ENCODE measurements at regions not wholly inside any gene's neighbourhood (a gene's known extent, or its start where the extent isn't known, plus 50 kb on each side); places are given as distances from the start of the nearest gene placed in this dataset.
"Not testable (repeated sequence)": the region's sequence is repeated elsewhere in the genome, so short reads cannot be mapped to it uniquely, and the experiment has no call there.

DNA sequence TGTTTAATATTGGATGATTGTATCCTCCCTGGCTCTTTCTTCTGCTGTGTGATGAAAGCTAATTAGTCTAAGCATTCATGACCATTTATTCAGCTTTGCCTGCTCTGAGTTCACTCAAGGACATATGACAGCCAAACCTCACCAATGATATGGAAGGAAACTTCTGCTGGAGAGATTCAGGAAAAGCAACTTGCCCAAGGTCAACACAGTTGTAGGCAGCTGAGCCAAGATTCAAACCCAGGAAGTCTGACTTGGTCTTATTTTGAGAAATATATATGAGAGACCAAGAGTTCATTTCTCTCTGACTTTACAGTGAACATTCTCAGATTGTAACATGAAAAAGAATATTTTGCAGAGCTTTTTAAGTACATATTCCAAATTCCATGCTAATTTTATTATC is 1588.5 kb upstream of the PIK3C3 start:
- DNase-seq (ENCODE audit: low spot score), result no peak

DNA sequence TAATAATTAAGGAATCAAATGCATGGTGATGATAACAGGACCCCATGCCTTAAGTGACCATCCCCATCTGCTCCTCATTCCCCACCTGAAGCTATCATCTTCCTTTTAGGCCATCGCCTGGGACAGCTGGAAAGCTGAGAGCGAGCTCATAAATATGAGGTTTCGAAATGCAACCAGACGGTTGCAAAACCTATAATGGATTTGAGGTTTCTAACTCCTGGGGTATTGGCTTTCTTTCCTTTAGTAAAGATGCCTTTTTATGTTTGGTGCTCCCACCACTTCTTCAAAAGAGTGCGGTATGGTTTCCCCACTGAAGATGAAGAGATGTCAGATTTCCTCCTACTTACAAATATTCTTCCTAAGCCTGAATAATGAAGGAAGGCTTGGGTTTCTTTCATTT is 1589.5 kb upstream of the PIK3C3 start:
- no peak for DNase-seq (ENCODE audit: low spot score)

DNA sequence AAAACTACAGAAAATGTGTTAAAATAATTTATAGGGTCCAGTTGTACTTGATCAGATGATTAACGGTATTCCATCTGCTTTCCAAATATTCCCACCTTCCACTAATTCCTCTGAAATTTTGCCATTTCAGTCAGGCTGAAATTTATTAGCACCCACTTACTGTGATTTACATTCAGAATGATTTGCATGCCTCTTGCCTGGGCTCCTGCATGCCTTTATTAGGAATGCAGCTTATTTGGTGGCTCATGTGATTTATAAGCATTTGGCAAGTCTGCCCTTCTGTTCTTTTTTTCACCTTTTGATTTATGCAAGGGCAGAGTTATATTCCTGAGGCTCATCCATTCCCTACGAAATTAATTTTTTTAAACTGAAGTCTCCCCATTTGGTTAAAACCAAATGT is 1594.5 kb upstream of the PIK3C3 start:
- no peak for DNase-seq (ENCODE audit: low spot score)

DNA sequence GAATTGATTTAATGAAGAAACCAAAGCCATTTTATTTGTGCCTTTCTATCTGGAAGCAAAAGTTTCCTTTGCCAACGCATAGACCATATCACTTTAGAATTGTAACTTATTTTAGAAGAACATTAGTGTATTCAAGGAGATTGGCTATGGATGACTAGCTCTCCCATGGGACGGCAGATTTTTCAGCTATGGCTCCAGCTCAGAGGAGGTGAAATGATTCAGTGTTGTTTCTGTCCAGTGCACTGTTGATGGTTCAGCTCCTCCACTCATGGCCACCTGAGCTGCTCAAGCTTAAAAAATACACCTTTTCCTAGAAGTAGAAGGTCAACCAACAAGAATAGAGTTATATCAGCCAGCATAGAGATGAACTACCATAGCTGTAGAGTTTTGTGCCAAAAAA is 1597.5 kb upstream of the PIK3C3 start:
- no peak for DNase-seq (ENCODE audit: low spot score)

DNA sequence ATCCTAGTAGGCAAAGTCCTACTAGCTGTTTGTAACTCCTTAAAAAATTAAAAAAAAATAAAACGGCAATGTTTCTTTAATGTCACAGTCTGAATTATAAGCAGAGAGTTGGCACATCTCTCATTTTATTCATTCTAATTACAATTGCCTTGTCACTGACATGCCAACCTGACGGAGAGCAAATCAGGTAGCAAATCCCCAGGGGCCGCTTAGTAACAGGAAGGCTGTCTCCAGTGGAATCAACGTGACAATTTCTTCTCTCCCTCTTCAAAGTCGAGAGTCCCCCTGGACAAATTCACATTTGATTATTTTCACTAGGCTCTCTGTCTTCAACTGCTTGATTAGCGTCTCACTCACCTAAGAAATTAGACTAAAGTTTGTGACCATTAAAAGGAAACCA is 1598.9 kb upstream of the PIK3C3 start:
- DNase-seq (ENCODE audit: low spot score), result no peak

DNA sequence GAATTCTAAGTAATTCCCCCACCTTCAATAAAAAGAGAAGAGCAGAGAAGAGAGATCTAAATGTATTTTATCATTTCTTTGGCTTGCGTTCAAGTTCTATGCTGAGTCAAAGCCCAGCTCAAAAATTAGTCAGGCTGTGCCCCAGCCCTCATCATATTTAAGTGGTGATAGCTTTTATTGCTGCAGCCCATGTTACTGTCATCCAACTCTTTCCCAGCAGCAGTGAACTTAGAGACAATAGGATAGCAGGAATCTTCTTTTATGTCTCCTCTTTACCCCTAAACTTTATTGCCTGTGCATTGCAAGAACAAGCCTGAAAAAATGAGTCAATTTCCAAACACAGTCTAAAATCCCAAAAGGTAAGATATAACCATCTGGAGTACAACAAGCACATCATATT is 1599.3 kb upstream of the PIK3C3 start:
- DNase-seq (ENCODE audit: low spot score), result no peak

DNA sequence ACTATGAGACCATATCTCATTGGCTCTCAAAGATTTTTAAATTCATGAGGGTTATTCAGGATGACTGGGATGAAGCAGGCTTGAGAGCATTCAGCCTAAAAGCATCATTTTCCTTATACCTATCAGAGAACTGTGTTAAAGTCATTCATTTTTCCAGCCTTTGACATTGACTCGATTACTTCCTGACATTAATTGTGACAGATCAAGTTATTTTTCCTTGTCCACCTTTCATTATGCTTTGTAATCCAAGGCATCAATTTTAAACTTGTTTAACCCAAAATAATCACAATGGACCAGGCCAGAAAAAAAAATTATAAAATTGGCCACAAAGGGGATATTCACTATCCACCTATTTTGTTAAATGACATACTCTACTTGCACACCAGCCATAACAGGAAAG is 1606.8 kb upstream of the PIK3C3 start:
- no peak for DNase-seq (ENCODE audit: low spot score)

DNA sequence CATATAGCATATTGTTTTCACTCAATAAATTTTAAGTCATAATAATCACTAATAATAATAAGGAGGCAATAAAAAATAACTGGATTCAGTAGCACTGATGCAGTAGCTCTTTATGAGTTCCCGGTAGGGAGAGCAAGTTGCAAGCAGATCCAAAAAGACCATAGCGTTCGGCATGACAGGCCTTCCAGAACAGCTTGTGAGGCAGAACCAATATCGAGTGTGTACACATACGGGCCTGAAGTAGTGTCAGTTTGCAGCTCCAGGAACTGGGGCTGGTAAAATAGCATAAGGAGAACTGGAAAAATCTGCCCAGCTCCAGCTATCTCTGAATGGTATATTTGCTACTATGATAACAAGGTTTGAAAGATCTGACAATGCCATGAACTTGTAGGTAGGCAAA is 1607.8 kb upstream of the PIK3C3 start:
- DNase-seq (ENCODE audit: low spot score), result no peak

DNA sequence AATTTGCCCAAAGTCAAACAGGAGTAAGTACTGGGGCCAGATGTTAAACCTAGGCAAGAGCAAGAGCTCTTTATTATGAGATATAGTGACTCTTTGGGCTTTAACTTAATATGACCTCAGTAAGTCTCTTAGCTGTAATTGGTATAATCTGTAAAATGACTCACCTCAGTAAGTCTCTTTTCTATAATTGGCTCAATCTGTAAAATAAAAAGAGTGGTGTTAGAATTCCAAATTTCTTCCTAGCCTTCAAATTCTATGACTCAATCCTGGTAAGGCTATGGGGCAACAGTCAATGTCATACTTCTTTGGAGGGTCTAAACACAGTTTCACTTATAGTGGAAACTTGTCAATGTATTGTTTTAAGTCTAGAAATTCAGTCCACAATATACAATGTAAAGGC is 1608.9 kb upstream of the PIK3C3 start:
- DNase-seq (ENCODE audit: low spot score), result no peak

DNA sequence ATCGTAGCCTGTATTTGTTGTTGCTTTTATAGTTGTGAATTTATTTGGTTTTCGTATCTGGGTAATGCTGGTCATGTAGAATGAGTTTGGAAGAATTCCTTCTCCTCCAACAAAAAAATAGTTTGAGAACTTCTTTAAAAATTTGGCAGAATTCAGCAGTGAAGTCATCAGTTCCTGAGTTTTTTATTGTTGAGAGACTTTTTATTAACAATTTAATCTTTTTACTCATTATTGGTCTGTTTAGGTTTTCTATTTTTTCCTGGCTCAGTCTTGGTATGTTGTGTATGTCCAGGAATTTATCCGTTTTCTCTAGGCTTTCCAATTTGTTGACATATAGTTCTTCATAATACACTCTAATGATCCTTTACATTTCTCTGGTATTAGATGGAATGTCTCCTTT is 1613.3 kb upstream of the PIK3C3 start:
- no peak for DNase-seq (ENCODE audit: low spot score)

DNA sequence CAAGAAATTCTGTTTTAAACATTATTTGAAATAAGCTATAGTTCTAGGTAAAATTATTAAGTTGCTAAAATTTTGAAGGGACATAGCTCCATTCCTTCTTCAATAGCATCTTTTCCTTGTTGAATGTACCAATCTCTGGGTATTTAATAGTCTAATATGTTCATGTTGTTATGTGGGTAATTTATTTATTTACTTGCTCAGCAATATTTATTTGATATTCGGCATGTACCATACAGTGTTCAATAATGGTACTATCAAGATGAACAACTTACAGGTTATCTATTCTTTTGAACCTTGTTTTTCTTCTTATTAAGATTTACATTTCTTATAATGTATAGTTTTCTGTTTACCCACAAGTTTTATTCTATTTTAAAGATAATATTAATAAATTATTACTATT is 1616.8 kb upstream of the PIK3C3 start:
- DNase-seq (ENCODE audit: low spot score), result no peak

DNA sequence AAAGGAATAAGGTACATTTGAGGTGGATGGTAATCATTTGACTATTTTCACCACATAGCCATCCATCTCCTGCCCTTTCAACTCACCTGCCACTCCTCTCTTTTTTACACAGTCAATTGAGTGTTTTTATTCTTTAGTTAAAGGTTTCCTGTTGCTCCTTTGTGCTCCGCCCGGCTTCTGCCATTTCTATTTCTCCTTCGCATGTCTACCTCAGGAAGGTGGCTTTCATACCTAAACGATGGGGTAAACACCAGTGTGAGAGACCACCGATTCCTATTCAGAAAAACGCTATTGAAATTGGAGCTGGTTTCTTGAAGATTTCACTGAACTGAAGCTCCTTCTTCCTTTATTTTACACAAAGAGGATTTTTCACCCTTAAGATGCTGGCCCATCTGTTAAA is 1628.0 kb upstream of the PIK3C3 start:
- no peak for DNase-seq (ENCODE audit: low spot score)

DNA sequence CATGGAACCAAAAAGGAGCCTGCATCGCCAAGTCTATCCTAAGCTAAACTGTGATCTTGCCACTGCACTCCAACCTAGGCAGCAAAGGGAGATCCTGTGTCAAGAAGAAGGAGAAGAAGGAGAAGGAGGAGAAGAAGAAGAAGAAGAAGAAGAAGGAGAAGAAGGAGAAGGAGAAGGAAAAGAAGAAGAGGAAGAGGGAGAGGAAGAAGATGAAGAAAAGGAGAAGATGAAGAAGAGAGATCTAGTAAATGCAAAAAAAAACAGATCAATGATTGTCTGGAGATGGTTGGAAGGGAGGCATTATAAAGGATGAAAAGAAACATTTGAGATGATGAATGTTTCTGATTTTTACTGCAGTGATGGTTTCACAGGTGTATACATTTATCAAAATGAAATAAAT is 1629.0 kb upstream of the PIK3C3 start:
- no peak for DNase-seq (ENCODE audit: low spot score)

DNA sequence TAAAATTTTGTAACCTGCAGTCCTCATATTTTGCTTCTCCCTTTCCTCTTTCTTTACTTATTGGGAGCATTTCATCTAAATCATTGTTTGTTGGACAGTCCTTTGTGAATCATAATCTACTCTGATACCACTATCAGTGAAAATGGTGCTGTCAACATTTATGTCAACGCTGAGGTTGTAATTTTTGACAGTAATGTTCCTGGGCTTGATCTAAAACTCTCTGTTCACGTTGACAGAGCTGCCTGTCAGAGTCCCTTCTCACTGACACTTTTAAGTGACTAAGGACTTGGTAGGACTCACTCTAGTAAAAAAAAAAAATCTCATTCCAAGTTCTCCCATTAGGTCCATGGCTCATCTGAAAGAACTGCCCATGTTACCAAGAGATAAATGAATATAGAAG is 1640.8 kb upstream of the PIK3C3 start:
- DNase-seq (ENCODE audit: low spot score), result no peak

DNA sequence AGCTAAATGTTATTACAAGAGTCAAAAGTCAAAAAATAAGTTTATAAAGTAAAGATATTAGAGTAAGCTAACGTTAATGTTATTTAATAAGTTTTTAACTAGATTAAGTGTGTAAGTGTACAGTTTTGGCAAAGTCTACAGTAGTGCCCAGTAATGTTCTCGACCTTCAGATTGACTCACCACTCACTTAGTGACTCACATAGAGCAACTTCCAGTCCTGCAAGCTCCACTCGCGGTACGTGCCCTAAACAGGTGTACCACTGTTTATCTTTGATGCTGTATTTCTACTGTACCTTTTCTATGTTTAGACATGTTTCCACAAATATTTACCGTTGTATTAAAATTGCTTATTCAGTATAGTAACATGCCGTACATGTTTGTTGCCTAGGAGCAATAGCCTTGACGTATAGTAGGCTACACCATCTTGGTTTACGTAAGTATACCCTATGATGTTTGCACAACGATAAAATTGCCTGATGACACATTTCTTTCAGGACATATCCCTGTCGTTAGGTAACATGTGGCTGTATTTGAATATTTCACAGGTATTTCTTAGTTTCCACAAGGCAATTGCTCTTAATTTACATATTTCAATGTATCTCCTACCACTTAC is 1641.9 kb upstream of the PIK3C3 start:
- no peak for DNase-seq (ENCODE audit: low spot score)

DNA sequence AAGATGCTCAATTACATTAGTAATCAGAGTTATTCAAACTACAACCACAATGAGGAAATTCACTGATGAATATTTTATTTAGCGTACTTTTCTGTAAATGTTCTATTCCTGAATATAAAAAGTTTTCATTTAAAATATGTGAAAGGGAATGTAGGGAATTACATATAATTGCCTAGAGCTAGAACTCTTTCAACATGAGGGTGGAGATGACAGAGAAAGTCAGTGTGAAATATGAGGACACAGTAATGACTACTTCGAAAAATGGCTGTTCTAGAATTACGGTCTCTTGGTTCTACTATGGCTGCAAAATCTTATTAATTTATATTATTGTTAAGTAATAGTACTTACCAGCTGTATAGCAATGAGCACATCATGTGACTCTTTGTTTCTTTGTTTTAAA is 1647.4 kb upstream of the PIK3C3 start:
- DNase-seq (ENCODE audit: low spot score), result no peak

DNA sequence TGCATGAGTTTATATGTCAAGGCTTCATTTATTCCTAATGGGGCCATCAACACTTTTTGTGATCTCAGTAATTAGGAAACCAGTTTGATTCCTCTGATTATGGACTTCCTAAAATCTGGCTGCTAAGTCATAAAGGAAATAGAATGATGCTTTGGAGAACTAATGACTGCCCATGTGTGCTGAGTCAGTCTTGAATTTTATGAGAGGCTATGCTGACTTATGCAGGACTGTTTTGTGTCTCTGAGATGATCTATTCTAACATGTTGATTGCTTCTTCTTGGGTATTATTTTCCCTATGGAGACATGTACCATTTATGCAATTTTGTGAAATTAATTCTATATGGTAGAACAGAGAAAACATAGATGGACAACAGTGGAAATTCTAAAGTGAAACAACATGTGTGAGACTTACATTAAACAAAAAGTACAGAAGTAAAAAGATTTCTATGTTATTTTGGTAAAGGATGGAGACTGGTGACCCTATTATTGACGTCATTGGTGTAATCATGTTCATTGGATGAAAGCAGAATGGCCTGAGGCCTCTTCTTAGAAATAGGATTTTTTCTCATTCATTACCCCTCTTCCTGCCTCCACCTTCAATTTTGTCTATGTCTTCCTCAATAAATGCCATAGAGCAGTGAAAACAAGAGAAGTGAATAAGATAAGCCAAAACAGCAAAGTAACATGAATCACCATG is 1658.2 kb upstream of the PIK3C3 start:
- no peak for DNase-seq (ENCODE audit: low spot score)

DNA sequence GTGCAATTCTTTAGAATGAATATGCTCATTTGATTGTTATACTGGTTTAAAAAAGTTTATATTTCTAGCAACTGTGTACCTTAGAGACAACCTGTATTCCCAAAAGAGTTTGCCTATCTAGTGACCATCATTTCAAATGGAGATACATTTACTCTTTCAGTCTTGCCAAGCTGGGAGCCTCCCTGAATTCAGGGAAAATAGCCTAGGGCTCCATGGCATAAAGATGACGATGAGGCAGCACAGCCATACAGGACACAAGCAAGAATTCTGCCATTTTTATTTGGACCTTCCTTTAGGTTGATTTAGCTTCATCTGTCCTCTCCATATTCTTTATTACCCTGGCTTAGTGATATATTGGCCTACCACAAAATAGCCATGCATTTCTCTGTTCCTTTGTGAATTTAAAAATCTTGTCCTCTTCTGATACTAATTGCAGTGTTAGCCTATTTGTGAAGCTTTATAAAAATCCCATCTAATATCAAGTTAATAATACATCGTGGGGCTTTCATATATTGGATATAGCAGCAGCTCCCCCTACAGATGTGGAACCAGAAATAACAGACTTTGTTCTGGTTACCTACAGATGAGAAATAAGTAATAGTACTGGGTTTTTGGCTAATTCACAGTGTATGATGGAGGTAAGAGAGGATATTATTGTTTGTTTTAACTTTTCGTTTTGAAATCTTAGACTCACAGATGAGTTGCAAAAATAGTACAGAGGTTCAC is 1661.9 kb upstream of the PIK3C3 start:
- DNase-seq (ENCODE audit: low spot score), result no peak

DNA sequence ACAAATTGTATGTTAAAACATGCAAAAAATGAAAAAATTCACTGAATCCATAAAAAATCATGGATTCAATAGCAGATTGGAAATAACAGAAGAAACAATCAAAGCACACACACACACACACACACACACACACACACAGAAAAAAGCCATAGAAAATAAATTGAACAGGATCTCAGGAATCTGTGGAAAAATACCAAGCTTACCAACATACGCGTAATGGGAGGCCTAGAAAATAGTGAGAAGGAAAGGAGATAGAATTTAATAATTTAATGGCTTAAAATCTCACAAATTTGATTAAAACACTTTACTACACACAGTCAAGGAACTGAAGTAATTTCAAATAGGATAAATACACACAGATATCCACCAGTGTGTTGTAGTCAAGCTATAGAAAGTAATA is 1671.5 kb upstream of the PIK3C3 start:
- no peak for DNase-seq (ENCODE audit: low spot score)

DNA sequence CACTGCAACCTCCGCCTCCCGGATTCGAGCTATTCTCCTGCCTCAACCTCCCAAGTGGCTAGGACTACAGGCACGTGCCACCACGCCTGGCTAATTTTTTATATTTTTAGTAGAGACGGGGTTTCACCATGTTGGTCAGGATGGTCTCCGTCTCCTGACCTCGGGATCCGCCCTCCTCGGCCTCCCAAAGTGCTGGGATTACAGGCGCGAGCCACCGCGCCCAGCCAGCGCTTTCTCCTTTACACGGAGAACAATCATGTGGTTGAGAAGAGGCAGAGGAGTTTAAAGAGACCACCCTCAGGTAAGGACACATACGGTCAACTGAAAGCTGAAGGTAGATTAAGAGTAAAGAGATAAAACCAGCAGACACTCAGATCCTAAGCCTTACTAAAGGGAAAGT is 1673.7 kb upstream of the PIK3C3 start:
- not testable (repeated sequence) for DNase-seq (ENCODE audit: low spot score)

DNA sequence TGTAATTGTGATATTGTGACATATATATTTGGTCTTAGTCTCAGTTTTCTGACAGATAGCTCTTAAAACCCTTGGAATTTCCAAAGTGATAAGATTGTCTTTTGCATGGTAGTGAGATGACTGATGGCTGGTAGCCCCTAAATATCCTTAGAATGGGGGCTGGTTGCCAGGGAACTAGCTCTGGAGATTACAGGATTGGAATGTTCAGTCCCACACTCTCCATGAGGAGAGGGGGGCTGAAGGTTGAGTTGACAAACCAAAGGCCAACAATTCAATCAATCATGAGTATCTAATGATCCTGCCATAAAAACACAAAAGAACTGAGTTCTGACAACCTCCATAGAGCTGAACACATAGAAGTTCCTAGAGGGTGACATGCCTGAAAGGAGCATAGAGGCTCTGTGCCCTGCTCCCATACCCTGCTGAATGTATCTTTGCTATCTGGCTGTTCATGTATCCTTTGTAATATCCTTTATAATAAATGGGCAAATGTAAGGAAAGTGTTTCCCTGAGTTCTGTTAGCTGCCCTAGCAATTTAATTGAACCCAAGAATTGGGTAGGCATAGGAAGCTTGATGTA is 1680.3 kb upstream of the PIK3C3 start:
- DNase-seq (ENCODE audit: low spot score), result no peak

DNA sequence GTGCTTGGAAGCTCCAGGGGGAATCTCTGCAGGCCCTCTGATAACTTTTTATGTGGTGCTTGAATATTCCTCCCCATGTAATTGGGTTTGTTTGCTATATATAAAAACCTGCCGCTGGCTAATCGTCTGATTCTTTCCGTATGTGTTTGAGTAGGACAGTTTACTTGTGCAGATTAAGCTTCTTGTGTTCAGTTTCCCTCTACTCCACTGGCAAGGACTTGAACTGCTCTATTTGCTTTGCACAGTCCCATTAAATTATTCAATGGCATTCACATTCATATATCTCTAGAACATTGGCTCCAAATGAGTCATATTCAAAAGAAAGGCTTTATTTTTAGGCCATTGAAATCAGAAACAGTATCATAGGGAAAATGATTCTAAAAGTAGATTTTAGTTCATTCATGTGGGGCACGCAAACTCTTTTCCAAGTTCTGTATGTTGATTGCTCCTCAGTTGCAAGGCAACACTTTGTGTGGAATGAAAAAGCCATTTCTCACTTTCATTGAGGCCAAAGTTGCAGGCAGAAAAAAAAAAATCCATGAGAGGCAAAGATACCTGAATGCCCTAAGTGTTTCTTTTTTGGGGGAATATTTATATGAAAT is 1682.3 kb upstream of the PIK3C3 start:
- DNase-seq (ENCODE audit: low spot score), result no peak

All from Ammon's horn (tissue), 1 donor.